Kidney glomerular epithelial cell (primary cell): ENCODE measurements at regions not wholly inside any gene's neighbourhood (a gene's known extent, or its start where the extent isn't known, plus 50 kb on each side); places are given as distances from the start of the nearest gene placed in this dataset.

ENCODE experiments used
- DNase-seq: peaks from one replicate; lab custom pipeline; 2025; lab: John Stamatoyannopoulos, UW

DNA sequence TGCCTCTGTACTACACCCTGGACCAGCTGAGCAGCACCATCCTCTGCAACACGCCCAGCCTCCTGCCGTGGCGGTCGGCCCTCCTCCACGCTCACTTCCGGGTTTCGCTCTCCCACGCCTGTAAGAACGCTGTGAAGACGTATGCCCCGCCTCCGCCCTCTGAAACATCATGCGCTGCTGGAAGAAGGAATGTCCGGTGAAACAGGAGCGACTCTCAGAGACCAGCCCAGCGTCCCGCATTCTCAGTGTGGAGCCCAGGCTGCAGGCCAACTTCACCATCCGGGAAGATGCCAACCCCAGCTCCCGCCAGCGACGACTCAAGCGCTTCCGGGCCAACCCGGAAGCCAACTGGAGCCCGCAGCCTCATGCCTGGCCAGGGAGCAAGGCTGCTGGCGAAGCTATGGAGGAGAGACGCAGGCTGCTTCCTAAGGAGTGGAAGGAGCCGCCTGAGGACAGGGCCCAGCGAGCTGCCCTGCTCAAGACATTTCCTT is 186.1 kb upstream of the SLITRK2 start:
- no peak for DNase-seq

DNA sequence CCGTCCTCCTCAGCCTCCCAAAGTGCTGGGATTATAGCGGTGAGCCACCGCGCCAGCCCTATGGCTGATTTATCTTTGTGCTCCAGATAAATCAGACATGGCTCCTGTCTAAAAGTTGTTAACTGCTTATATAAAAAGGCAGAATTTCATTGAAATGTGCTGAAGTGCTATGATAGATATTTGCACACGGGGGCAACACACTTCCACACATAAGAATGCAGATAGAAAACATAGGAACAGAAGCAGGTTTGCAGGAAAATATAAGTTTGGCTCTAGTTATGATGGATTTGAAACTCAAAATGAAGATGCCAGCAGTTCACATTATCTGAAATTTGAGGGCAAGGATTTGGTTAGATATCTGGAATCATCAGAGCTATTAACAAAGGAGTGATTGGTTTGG is 163.1 kb upstream of the SLITRK2 start:
- DNase-seq: no peak

DNA sequence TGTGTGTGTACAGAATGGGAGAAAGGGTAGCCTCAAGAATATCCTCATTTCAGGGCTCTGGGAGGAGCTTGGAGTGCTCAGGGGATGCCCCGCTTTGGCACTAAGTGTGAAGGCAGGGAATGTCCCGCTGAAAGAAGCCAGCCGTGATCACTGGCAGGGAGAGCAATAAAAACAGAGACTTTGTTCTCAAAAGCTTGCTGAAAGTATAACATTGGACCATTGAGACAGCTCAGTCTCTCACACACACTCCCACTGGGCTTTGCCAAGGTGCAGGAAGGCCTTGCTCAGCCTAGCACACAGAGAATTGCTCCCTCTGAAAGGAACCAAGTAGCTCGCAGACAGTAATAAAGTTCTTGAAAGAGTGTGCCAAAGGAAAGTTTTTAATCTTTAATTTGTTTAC is 143.8 kb upstream of the SLITRK2 start:
- no peak for DNase-seq

DNA sequence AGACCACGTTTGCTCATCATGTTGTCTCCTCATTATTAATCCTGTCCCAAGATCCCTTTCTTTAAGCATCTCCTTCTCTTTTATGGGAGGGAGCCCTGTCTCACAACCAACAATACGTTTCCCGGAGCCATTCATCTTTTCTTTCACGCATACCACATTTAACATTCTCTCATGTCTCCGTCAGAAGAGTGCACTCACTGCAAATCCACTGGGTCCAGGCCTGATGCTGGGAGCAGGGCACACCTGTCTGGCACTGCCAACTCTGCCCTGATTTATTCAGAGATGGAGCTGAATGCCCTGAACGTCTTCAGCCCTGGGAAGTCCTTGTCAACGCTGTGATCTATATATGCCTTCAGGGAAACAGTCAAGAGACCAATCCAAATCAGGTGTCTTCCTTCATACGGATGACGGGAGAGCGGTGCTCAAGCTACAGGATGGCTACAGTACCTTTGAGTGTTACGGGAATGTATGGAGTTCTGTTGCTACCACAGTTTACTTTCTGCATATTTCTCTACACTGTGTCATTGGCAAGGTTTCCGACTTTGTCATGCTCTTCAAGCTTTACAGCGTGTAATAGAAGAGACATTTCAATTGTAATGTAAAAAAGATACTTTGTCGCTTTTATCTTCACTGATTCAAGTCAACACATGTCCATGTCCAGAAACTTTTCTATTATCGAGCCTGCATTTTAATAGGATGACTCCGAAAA is 140.4 kb upstream of the SLITRK2 start:
- DNase-seq: no peak

DNA sequence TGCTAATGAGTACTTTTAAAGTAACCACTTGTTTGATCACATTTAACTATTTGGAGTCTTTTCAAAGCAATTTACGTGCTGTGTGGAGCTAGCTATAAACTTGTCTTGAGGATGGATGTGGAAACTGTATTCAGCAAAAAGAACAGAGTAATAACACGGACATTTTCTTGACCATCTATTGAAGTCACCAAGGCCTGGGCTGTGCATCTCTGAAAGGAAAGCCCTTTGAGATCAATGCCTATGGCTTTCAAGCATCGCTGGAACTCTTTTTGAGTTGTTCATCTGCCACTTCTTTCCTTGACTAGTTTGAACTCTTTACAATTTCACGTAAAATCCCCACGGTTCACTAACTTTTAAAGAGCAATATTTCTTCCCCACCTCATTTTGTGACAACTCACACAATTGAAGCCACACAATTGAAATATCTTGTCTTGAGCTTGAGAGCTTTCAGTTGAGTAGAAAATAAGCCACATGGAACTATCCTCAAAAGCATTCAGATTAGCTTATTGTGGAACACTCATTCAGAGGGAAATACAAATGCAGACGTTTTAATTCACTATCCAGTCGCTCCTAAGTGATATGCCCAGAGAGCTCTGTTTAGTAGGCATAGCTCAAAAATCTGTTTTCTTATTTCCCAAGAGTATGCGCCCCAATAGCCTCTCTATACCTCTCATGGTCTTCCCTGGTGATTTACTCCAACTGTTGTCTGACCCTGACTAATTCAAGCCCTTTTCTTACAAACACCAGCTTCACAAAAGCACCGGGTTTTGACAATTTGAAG is 134.9 kb upstream of the SLITRK2 start:
- DNase-seq: no peak

DNA sequence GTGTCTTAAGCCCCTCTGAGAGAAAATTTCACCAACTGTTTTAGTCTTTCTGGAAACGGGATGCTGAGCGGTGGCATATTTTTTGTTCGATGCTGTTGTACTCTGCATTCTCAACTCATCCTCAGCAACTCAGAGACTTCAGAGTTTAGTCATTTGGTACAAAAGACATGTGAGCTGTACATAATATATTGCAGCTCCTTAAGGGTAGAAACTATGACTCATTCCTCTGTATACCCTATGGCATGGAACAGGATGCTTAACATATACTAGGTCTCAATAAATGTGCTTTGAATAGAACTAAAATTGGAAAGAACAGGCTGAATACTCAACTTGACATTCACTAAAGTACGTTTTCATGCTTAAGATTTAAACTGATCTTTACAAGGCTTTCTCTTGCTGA is 130.5 kb upstream of the SLITRK2 start:
- no peak for DNase-seq

DNA sequence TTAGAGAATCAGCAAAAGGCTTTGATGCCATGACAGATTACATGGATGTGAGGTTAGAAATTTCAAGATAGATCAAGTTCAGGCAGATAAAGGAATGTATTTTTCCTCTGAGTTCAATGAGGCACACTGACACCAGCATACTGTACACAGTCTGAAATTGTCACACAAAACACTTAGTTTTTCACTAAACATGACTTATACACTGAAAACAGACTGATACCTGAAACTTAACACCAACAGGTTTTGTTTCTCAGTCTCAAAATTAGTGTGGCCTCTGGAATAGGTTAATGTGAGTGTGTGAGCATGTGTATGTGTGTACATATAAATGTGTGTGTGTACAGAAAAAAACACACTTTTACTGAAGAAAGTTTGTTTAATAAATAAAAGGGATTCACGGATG is 129.9 kb upstream of the SLITRK2 start:
- DNase-seq: no peak

DNA sequence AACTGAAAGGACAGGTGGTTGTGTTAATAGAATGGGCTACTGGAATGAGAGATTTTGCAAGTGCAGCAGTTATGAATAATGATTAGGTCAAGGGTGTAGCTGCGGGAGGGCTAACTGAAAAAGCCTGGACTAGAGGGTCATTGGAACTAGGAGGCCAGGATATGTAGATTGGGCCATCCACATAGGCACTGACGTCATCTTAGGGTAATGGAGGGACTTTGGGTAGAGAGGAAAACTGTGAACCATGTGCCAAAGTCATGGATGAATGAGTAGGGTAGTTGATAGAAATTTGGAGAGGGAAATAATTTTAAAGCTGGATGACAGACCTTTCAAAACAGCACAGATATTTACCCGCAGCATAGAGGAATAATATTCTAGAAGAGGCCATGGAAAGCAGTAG is 123.6 kb upstream of the SLITRK2 start:
- no peak for DNase-seq

DNA sequence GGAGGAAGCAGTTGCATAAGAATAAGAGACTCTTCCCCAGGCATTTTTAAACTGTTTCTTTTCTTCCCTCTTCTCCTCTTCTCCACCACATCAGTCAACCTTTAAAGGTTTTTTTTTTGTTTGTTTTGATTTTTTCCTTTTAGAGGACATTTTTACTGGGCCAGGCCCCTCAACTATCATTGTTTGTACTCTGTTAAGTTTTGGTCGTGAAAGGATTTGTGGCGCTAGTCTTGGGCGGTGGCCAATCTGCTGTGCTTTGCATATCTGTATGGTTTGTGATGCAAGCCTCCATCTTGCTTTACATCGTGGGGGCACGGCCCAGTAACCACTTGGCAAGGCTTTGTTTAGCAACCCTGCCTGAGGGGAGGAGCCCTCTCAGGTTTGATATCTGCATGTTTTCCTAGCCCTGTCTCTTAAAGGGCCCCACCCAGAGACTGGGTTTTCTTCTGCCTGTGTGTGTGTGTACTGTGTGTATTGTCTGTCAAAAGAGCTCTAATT is 101.9 kb upstream of the SLITRK2 start:
- no peak for DNase-seq

DNA sequence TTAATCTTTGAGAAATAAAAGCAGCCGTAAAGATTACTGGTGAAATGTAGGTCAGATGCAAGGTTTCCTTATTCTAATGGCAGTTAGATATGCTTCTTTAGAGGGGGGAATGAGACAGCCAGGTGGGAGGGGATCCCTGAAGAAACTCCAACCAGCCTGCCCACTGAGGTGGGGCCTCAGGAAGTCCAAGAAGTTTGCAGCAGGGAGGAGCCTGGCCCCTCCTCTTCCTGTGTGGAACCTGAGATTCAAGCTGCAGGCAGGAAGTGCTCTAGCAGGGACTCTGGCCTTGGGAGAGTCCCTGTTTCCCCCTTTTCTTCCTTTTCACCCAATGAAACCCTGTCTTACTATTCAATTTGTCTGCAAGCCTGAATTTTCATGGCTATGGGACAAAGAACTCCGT is 101.4 kb upstream of the SLITRK2 start:
- DNase-seq: no peak

DNA sequence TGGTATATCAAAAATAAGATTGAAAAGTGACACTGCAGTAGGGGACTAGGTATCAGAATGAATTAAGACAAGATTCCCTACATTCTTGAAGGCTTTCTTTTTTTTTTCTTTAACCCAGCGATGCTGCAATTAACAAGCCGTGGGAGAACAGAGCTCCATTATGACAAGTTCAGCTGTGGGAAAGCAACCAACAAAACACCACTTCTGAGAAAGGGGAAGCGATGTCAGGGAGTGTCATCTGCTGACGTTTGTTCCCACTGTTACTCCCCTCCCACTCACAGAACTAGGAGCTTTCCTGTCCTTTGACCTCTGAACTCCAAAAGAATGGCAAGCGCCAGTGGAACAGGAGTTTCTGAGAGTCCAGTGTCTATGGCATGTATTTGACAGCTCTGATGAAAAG is 90.2 kb upstream of the SLITRK2 start:
- DNase-seq: no peak

DNA sequence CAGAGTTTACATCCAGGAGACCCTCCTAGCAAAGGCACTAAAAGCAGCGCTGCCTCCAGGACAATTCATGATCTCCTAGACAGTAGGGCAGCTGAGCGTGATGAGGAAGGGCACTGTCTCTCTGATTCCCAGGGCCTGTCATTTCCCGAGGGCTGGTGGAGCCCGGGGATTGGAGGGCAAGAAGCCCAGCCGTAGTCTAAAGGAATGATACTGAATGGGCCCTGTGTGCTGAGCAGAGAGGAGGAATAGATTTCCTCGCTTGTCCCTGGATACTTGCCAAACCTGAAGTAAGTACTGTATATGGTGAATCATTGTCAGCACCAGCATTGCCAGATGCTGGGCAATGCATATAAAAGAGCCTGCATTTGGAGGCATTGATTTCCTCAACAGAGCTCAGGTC is 88.0 kb upstream of the SLITRK2 start:
- DNase-seq: no peak

DNA sequence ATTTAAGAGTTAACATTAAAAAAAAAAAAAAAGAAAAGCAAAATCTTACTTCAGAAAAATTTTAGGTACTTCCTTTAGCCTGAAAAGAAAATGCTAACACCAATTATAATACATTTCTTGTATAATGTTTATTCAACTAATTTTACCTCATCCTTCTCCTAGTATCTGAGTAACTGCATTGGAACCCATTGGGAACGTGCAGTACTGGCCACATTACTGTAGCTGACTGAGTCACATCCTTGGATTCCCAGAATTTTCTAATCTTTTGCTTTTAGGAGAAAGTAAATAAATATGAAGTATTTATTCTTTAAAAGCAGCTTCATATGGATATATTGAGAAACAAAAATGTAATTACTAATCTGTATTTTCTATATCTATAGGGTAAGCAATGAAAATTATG is 82.6 kb upstream of the SLITRK2 start:
- DNase-seq: no peak

DNA sequence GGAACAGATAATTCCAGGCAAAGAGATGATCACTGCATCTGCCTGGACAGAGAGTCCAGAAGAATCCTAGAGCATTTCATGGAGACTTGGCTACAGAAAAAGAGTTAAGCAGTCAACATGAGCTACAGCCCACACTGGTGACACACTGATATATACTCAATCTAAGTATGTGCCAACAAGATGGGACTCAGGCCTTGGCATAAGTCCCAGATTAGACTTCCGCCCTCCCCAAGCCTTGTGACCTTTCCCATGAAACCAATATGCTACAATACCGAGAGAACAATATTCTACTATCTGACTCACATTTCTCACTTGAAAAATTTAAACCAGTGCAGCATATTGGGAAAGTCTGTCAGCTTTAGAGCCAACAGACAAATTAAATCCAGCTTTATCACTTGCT is 65.7 kb upstream of the SLITRK2 start:
- no peak for DNase-seq
